AG04450 (cell line): ENCODE measurements at regions not wholly inside any gene's neighbourhood (a gene's known extent, or its start where the extent isn't known, plus 50 kb on each side); places are given as distances from the start of the nearest gene placed in this dataset.

Experiments
- CTCF ChIA-PET: fragments of 300-600, 350-600 bp; formaldehyde crosslinking; extraction: SDS; loops from one replicate; lab custom pipeline; 2022; ENCODE audit warnings: antibody characterized with exemption, inconsistent platforms; lab: Charles Lee
- POLR2A ChIA-PET: fragments of 350-600 bp; formaldehyde crosslinking; extraction: SDS; loops from one replicate; lab custom pipeline; 2021; ENCODE audit warnings: antibody characterized with exemption, inconsistent platforms; lab: Yijun Ruan, JAX
- DNase-seq: peaks from one replicate; pipeline ENCODE4 v3.0.0-alpha.2; 2011; ENCODE audit warnings: low read depth, low spot score
- H3K27ac ChIP-seq: one replicate; pipeline ENCODE4 v1.5.1; 2012; ENCODE audit warnings: low read depth, low read length, control low read depth
- H3K27me3 ChIP-seq: one replicate; pipeline ENCODE4 v1.6.0; 2012; ENCODE audit warnings: low read length; ENCODE audit not compliant: control insufficient read depth, insufficient read depth
- H3K4me3 ChIP-seq: 2 replicates; pipeline ENCODE4 v1.5.1; 2011; ENCODE audit warnings: mild to moderate bottlenecking, low read depth, low read length, control low read depth
- H3K9me3 ChIP-seq: 2 replicates; pipeline ENCODE4 v1.5.1; 2012; ENCODE audit warnings: low read length; ENCODE audit not compliant: control insufficient read depth, insufficient read depth
- CTCF ChIP-seq: IDR thresholded peaks from 2 replicates; pipeline ENCODE4 v1.5.1; 2011; ENCODE audit warnings: low read depth, low read length, control low read depth, inconsistent platforms

GRCh38 chr5:158272409-158272808 lies 413.5 kb upstream of the CLINT1 start:
- ChIA-PET POLR2A (no interaction called here), CTCF (no interaction called here)
- Histone ChIP-seq H3K9me3 (no peaks in the 10 kb centered on the region; the same call in 1 of the 2 replicates), H3K4me3 (no peak overlapping the region), H3K27me3 (no peaks in the 10 kb centered on the region), H3K27ac (no peak overlapping the region)
- no peak for DNase-seq
- no peak for TF ChIP-seq CTCF

- Histone ChIP-seq H3K27ac (no peak overlapping the region), H3K4me3 (no peak overlapping the region), H3K27me3 (no peaks in the 10 kb centered on the region), H3K9me3 (no peaks in the 10 kb centered on the region; the same call in 1 of the 2 replicates)
- CTCF ChIA-PET, result no interaction called here
- no peak for DNase-seq
- TF ChIP-seq CTCF, result no peak
- POLR2A ChIA-PET, result no interaction called here
These were observed 412.1 kb upstream of the CLINT1 start for GRCh38 chr5:158270996-158271554.

GRCh38 chr5:158268286-158268685 lies 409.3 kb upstream of the CLINT1 start:
- POLR2A ChIA-PET, result no interaction called here
- TF ChIP-seq CTCF, result no peak
- no peak overlapping the region for H3K27ac ChIP-seq
- no peaks in the 10 kb centered on the region for H3K27me3 ChIP-seq
- H3K4me3 ChIP-seq, result no peak overlapping the region
- H3K9me3 ChIP-seq, result no peaks in the 10 kb centered on the region; the same call in 1 of the 2 replicates
- DNase-seq, result no peak
- CTCF ChIA-PET, result interaction anchor here (0.6 kb wide), 1 partner anchor 427 kb away, joined by 3 read pairs; no protein-coding TSS in a partner anchor

- Histone ChIP-seq H3K9me3 (no peaks in the 10 kb centered on the region; the same call in 1 of the 2 replicates), H3K27me3 (no peaks in the 10 kb centered on the region), H3K27ac (no peak overlapping the region), H3K4me3 (no peak overlapping the region)
- ChIA-PET POLR2A (no interaction called here), CTCF (interaction anchor here (0.7 kb wide), 1 partner anchor 865 kb away, joined by 4 read pairs; no protein-coding TSS in a partner anchor)
- DNase-seq, result no peak
- TF ChIP-seq CTCF, result no peak
These were observed 408.3 kb upstream of the CLINT1 start for GRCh38 chr5:158267228-158267627.

GRCh38 chr5:158265931-158266700 lies 407.2 kb upstream of the CLINT1 start:
- CTCF ChIA-PET, result no interaction called here
- Histone ChIP-seq H3K27me3 (no peaks in the 10 kb centered on the region), H3K9me3 (no peaks in the 10 kb centered on the region; the same call in 1 of the 2 replicates), H3K27ac (no peak overlapping the region), H3K4me3 (no peak overlapping the region)
- no peak for DNase-seq
- no peak for TF ChIP-seq CTCF
- POLR2A ChIA-PET, result no interaction called here
